H9 (cell line): ENCODE measurements at regions not wholly inside any gene's neighbourhood (a gene's known extent, or its start where the extent isn't known, plus 50 kb on each side); places are given as distances from the start of the nearest gene placed in this dataset.

Experiments
- DNase-seq: peaks from one replicate; pipeline ENCODE4 v3.0.0-alpha.2; 2017
- H2AFZ ChIP-seq: one replicate; pipeline ENCODE4 v1.6.1; 2013; ENCODE audit warnings: mild to moderate bottlenecking, low read length, control low read depth, moderate library complexity
- H2AK5ac ChIP-seq: 2 replicates; pipeline ENCODE4 v1.6.1; 2013; ENCODE audit warnings: low read length, control low read depth, mixed read lengths; ENCODE audit not compliant: insufficient read length
- H2BK120ac ChIP-seq: one replicate; pipeline ENCODE4 v1.6.1; 2013; ENCODE audit warnings: low read depth, mild to moderate bottlenecking, low read length, control low read depth, inconsistent platforms; ENCODE audit not compliant: poor library complexity, severe bottlenecking
- H2BK12ac ChIP-seq: 2 replicates; pipeline ENCODE4 v1.6.1; 2013; ENCODE audit warnings: low read length, control low read depth, mixed read lengths, low read depth; ENCODE audit not compliant: insufficient read length
- H2BK15ac ChIP-seq: 2 replicates; pipeline ENCODE4 v1.6.1; 2013; ENCODE audit warnings: low read depth, low read length, control low read depth
- H2BK20ac ChIP-seq: one replicate; pipeline ENCODE4 v1.6.1; 2013; ENCODE audit warnings: low read depth, mild to moderate bottlenecking, low read length, control low read depth, inconsistent platforms; ENCODE audit not compliant: poor library complexity, severe bottlenecking
- H2BK5ac ChIP-seq: 2 replicates; pipeline ENCODE4 v1.6.1; 2013; ENCODE audit warnings: low read length, control low read depth, mixed read lengths; ENCODE audit not compliant: insufficient read length
- H3K14ac ChIP-seq: 2 replicates; pipeline ENCODE4 v1.6.1; 2013; ENCODE audit warnings: low read length, control low read depth; ENCODE audit not compliant: insufficient read depth
- H3K18ac ChIP-seq: 2 replicates; pipeline ENCODE4 v1.6.1; 2013; ENCODE audit warnings: low read depth, mild to moderate bottlenecking, mixed read lengths, low read length, control low read depth; ENCODE audit not compliant: insufficient read length
- H3K23ac ChIP-seq: 2 replicates; pipeline ENCODE4 v1.6.1; 2013; ENCODE audit warnings: low read length, control low read depth, mixed read lengths, low read depth; ENCODE audit not compliant: insufficient read length
- H3K23me2 ChIP-seq: 2 replicates; pipeline ENCODE4 v1.6.1; 2013; ENCODE audit warnings: low read depth, mild to moderate bottlenecking, mixed read lengths, low read length, control low read depth; ENCODE audit not compliant: insufficient read length, poor library complexity, severe bottlenecking
- H3K27ac ChIP-seq: 2 replicates; pipeline ENCODE4 v1.5.1; 2013; ENCODE audit warnings: low read length, control low read depth, mixed read lengths, low read depth; ENCODE audit not compliant: insufficient read length
- H3K27me3 ChIP-seq: 2 replicates; pipeline ENCODE4 v1.6.1; 2013; ENCODE audit warnings: low read length, control low read depth, inconsistent platforms; ENCODE audit not compliant: insufficient read depth
- H3K4ac ChIP-seq: 2 replicates; pipeline ENCODE4 v1.6.1; 2013; ENCODE audit warnings: low read depth, mild to moderate bottlenecking, control low read depth, inconsistent platforms, low read length, moderate library complexity
- H3K4me1 ChIP-seq: 2 replicates; pipeline ENCODE4 v1.6.1; 2013; ENCODE audit warnings: low read length, control low read depth, inconsistent platforms; ENCODE audit not compliant: insufficient read depth
- H3K4me2 ChIP-seq: 2 replicates; pipeline ENCODE4 v1.6.1; 2013; ENCODE audit warnings: low read length, control low read depth, mixed read lengths; ENCODE audit not compliant: insufficient read length, insufficient read depth
- H3K56ac ChIP-seq: 2 replicates; pipeline ENCODE4 v1.6.1; 2013; ENCODE audit warnings: low read depth, mild to moderate bottlenecking, mixed read lengths, low read length, control low read depth; ENCODE audit not compliant: insufficient read length
- H3K79me1 ChIP-seq: 2 replicates; pipeline ENCODE4 v1.6.1; 2013; ENCODE audit warnings: low read depth, mild to moderate bottlenecking, moderate library complexity, low read length, control low read depth, inconsistent platforms; ENCODE audit not compliant: insufficient read depth, poor library complexity, severe bottlenecking
- H3K79me2 ChIP-seq: 2 replicates; pipeline ENCODE4 v1.6.1; 2013; ENCODE audit warnings: low read length, control low read depth, inconsistent platforms; ENCODE audit not compliant: insufficient read depth
- H3K9ac ChIP-seq: 2 replicates; pipeline ENCODE4 v1.6.1; 2013; ENCODE audit warnings: low read length, control low read depth, mixed read lengths; ENCODE audit not compliant: insufficient read length; ENCODE audit errors: extremely low read depth
- H3K9me3 ChIP-seq: one replicate; pipeline ENCODE4 v1.6.1; 2013; ENCODE audit warnings: low read depth, low read length, inconsistent platforms; ENCODE audit not compliant: control insufficient read depth
- H3T11ph ChIP-seq: one replicate; pipeline ENCODE4 v1.6.1; 2013; ENCODE audit warnings: mild to moderate bottlenecking, low read length, control low read depth, inconsistent platforms
- H4K20me1 ChIP-seq: one replicate; pipeline ENCODE4 v1.6.1; 2013; ENCODE audit not compliant: control insufficient read depth, insufficient read length, insufficient read depth
- H4K5ac ChIP-seq: 2 replicates; pipeline ENCODE4 v1.6.1; 2013; ENCODE audit warnings: low read depth, mild to moderate bottlenecking, mixed read lengths, low read length, control low read depth; ENCODE audit not compliant: insufficient read length
- H4K8ac ChIP-seq: replicated peaks from 2 replicates; pipeline ENCODE4 v1.6.1; 2013; ENCODE audit warnings: low read length, control low read depth, mixed read lengths, low read depth; ENCODE audit not compliant: insufficient read length
- H4K91ac ChIP-seq: 2 replicates; pipeline ENCODE4 v1.6.1; 2013; ENCODE audit warnings: low read depth, mild to moderate bottlenecking, moderate library complexity, mixed read lengths, low read length, control low read depth; ENCODE audit not compliant: insufficient read length
- H3K27ac Mint-ChIP-seq, 3 experiments: 2 replicates in 2 of 3; 3 replicates in 1 of 3; pipeline ENCODE4 v1.8.0; 2020 to 2021; ENCODE audit warnings: mixed read lengths in 3 of 3, mild to moderate bottlenecking in 1 of 3, moderate library complexity in 1 of 3
- H3K27me3 Mint-ChIP-seq: 2 replicates; pipeline ENCODE4 v1.8.0; 2021; ENCODE audit warnings: low read depth, mild to moderate bottlenecking, moderate library complexity, mixed read lengths
- H3K36me3 Mint-ChIP-seq, 3 experiments: 2 replicates in 2 of 3; 3 replicates in 1 of 3; pipeline ENCODE4 v1.8.0; 2020 to 2021; ENCODE audit warnings: low read depth in 3 of 3, mixed read lengths in 3 of 3; ENCODE audit not compliant: insufficient read depth in 1 of 3
- H3K4me1 Mint-ChIP-seq, 2 experiments: 2 replicates each; pipeline ENCODE4 v1.8.0; 2020; ENCODE audit warnings: mixed read lengths in 2 of 2
- H3K4me3 Mint-ChIP-seq, 2 experiments: 2 replicates in 1 of 2; 3 replicates in 1 of 2; pipeline ENCODE4 v1.8.0; 2020 to 2021; ENCODE audit warnings: mild to moderate bottlenecking in 2 of 2, mixed read lengths in 2 of 2, moderate library complexity in 1 of 2
- H3K9me3 Mint-ChIP-seq, 2 experiments: 2 replicates in 1 of 2; 3 replicates in 1 of 2; pipeline ENCODE4 v1.8.0; 2020; ENCODE audit warnings: mild to moderate bottlenecking in 2 of 2, mixed read lengths in 2 of 2, moderate library complexity in 1 of 2
- WGBS: extraction: QIAGEN DNeasy Blood & Tissue Kit; methylation state at CpG from one replicate; pipeline ENCODE4 v1.1.7; 2013; ENCODE audit warnings: missing lambda C conversion rate, low lambda C conversion rate, mixed read lengths; ENCODE audit not compliant: insufficient read length; ENCODE audit errors: extremely low coverage; 5-methylcytosine and 5-hydroxymethylcytosine counted together
- TF ChIP-seq, protein P1 (sequence below): fragments of 200-600 bp; sonication (generic); conservative IDR thresholded peaks from 3 replicates; pipeline ENCODE4 v1.8.0; 2021; ENCODE audit warnings: antibody characterized with exemption, mild to moderate bottlenecking

DNA sequence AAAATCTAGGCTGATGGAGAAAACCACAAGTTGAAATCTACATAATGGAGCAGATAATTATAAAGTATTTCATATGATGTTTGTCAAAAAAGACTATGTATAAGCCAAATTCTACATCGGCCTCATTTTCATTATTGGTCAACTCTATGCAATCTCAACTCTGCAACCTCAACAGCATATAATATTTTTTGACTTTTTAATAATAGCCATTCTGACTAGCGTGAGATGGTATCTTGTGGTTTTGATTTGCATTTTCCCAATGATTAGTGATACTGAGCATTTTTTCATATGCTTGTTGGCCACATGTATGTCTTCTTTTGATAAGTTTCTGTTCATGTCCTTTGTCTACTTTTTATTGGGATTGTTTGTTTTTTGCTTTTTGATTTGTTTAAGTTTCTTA lies 496.1 kb upstream of the SLC39A10 start:
- Histone ChIP-seq H3K9me3 (no peaks in the 10 kb centered on the region), H3K23me2 (no peaks in the 10 kb centered on the region), H3K23ac (no peak overlapping the region), H3K9ac (no peak overlapping the region), H2BK12ac (no peak overlapping the region), H3K27me3 (no peaks in the 10 kb centered on the region), H2AFZ (no peak overlapping the region), H4K91ac (no peak overlapping the region), H4K8ac (no peak overlapping the region), H2BK15ac (no peak overlapping the region), H3K79me2 (no peaks in the 10 kb centered on the region), H3K14ac (no peak overlapping the region), H2BK120ac (no peak overlapping the region), H2BK5ac (no peak overlapping the region), H3K4me2 (no peak overlapping the region), H2BK20ac (no peak overlapping the region), H2AK5ac (no peak overlapping the region), H3K79me1 (no peaks in the 10 kb centered on the region), H3K18ac (no peak overlapping the region), H3K4me1 (no peaks in the 10 kb centered on the region), H3K4ac (no peak overlapping the region), H3K27ac (no peak overlapping the region), H3T11ph (no peak overlapping the region), H4K20me1 (no peaks in the 10 kb centered on the region), H3K56ac (no peak overlapping the region), H4K5ac (no peak overlapping the region)
- no CpG with 5 or more reads among the region's 2 CpGs for WGBS
- Mint-ChIP-seq H3K4me1 (no peaks in the 10 kb centered on the region), H3K36me3 (no peaks in the 10 kb centered on the region), H3K27ac (no peak overlapping the region), H3K9me3 (no peaks in the 10 kb centered on the region; a peak in 1 of 5 replicates), H3K4me3 (no peak overlapping the region), H3K27me3 (no peaks in the 10 kb centered on the region)
- TF ChIP-seq, protein P1, sequence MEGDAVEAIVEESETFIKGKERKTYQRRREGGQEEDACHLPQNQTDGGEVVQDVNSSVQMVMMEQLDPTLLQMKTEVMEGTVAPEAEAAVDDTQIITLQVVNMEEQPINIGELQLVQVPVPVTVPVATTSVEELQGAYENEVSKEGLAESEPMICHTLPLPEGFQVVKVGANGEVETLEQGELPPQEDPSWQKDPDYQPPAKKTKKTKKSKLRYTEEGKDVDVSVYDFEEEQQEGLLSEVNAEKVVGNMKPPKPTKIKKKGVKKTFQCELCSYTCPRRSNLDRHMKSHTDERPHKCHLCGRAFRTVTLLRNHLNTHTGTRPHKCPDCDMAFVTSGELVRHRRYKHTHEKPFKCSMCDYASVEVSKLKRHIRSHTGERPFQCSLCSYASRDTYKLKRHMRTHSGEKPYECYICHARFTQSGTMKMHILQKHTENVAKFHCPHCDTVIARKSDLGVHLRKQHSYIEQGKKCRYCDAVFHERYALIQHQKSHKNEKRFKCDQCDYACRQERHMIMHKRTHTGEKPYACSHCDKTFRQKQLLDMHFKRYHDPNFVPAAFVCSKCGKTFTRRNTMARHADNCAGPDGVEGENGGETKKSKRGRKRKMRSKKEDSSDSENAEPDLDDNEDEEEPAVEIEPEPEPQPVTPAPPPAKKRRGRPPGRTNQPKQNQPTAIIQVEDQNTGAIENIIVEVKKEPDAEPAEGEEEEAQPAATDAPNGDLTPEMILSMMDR, result no peak
- DNase-seq, result no peak
